Activated naive CD4-positive, alpha-beta T cell treated with anti-CD3 and anti-CD28 coated beads, Interleukin-2, amount 50 U/mL, for 16 hours (primary cell): ENCODE measurements at regions not wholly inside any gene's neighbourhood (a gene's known extent, or its start where the extent isn't known, plus 50 kb on each side); places are given as distances from the start of the nearest gene placed in this dataset.
"Not testable (repeated sequence)": the region's sequence is repeated elsewhere in the genome, so short reads cannot be mapped to it uniquely, and the experiment has no call there.

Source experiments
- DNase-seq: peaks from one replicate; pipeline ENCODE4 v3.0.0-alpha.2; 2020

DNA sequence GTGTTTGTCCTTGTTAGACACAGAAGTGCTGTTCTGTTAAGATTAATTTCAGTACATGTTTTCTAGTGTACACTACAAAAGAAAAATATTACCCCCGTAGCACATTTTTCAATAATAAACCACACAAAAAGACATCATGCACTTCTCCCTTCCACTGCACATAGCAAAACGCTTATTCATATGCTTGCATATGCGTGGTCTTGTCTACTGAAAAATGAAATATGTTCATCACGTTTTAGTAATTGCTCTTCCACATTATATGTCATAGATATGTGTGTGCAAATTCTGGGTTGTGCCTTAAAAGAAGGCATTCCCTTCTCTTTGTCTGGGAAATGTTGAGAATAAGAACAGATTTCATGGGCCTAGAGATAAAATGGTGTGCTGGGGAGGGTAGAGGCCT lies 353.9 kb downstream of the NSUN3 start:
- DNase-seq: no peak

DNA sequence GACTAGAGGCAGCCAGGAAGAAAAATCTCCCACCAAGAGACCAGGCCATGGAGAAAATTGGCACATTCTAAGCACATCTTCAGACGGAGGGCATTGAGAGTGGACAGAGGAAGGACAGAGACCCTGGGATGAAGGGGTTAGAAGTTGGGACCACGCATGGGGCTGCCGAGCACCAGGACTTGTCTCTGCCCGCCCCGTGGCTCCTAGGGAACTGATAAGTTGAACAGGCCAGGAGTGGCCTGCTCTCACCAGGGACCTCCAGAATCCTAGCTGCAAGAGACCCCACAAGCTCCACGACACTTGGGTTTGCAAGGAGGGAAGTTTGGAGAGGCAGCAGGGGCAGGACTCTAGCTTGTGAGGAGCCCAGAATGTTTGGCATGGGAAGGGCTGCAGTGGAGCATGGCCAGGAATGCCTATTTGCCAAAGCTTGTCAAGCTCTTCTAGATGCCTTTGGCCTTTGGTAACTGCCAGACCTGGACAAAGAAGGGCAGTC lies 355.1 kb downstream of the NSUN3 start:
- no peak for DNase-seq

DNA sequence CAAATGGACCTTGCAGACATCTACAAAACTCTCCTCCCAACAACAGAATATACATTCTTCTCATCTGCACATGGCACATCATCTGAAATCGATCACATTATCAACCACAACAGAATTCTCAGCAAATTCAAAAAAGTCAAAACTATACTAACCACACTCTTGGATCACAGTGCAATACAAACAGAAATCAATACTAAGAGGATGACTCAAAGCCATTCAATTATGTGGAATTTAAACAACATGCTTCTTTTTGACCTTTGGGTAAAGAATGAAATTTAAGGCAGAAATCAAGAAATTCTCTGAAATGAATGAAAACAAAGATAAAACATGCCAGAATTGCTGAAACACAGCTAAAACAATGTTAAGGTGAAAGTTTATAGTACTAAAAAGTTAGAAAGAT lies 358.1 kb downstream of the NSUN3 start:
- DNase-seq: no peak

DNA sequence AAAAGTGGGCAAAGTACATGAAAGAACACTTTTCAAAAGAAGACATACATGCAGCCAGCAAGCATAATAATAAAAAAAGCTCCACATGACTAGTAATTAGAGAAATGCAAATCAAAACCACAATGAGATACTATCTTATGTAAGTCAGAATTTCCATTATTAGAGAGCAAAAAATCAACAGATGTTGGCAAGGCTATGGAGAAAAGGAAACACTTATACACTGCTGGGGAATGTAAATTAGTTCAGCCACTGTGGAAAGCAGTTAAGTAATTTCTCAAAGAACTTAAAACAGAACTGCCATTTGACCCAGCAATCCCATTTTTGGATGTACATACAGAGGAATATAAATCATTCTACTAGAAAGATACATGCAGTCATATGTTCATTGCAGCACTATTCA lies 360.7 kb downstream of the NSUN3 start:
- no peak for DNase-seq

DNA sequence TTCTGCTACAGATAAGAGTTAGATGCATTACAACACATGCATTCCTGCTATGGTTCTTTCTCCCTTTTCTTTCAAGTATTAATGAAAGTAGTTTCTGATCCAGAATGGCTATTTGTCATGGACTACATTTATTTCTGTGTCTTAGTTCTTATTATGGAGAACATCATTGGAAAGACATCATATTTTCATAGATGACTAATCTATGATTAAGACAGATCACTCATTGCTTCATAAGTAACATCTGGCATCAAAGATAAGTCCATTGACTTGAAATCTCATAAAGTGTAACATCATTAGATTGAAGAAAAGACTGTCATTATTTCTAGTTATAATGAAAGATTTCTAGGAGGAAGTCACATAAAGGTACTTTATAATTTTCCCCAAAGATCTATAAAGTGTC lies 366.7 kb downstream of the NSUN3 start:
- no peak for DNase-seq

DNA sequence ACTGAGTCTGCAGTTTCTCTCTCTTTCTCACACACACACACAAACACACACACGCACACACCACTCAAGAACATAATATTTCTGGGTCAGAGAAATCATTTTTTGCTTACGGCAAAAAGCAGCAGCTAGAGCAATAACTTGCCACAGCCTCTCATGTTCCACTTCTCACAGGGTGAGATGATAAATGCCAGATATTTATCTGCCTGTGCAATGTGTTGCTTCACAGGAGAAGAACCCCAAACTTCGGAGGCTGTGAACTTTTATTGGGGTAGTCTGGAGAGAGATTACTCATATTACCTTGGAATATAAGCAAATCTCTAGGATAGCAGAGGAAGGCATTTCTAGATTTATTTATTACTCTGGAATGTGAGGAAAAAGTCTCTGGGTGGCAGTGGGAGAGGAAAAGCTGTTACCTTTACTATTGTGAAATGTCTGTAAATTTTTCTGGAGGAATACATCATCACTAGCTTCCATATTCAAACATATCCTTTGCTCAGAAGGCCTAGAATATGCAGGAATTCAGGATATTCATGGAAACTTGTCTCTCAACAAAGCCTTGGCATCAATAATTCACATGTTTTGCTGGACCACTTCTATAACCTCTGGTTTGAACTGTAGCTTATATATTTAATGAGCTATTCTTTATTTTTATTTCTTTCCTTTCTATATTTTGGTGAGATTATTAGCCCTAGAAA lies 369.2 kb downstream of the NSUN3 start:
- DNase-seq: no peak

DNA sequence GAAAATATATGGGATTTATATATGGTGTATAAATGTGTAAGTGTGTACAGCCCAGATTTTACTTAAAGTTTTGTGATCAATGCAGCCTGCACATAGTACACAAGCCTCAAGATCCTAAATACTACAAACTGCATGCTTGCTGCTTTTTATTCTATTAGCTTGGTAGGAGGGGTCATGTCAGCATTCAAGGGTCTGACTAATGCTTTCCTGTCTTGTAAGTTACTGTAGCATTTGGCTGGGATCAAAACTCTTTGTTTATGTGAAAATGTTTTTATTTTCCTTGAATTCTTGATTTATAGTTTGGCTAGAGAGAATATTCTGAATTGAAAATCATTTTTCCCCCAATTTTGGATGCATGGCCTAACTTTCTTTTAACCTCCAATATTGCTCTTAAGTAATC lies 370.9 kb downstream of the NSUN3 start:
- DNase-seq: no peak

DNA sequence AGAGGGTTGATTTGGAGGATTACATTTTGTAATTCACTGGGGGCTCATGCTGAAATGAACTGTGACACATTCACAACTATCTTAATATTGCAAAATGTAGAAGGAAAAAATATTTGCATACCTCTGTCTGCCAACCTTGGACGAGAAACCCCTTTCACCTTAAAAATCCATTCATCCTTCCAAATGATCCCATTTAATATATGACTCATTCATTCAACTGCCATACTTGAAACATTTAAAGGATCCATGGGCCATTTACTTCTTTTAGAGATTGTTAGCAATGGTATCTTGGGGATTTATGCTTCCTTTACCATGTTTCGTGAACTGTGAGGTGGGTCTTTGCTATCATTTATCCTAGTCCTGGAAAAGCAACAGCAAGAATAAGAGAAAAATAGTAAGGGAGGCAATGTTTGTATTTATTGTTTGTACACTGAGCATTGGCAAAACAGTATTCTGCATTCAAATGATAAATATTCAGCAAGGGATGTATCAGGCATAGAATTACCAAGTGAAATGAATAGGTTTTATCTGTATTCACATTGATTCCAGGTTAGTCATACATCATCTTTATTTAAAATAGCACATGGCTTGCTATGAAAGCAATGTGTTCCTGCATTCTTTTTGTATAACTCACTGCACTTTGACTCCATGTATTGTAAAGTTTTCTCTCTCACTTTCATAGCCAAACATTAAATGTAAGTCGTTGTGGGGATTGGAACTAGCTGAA lies 378.1 kb downstream of the NSUN3 start:
- no peak for DNase-seq

DNA sequence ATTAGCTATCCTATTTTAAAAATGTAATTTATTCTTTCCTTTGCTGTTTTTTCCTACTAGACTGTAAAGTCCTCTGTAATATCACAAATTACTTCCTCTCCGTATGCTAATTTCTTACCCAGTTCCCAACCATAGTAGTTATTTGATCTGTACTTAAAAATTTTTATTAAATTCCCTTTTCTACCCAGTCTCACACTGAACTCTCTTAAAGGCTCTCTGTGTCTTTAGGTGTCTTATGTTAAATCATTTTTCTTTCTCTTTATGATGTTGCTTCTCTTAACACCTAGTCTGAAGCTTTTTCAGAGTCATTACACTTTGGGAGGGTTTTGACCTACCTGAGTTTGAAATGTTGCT lies 378.6 kb downstream of the NSUN3 start:
- DNase-seq: no peak

DNA sequence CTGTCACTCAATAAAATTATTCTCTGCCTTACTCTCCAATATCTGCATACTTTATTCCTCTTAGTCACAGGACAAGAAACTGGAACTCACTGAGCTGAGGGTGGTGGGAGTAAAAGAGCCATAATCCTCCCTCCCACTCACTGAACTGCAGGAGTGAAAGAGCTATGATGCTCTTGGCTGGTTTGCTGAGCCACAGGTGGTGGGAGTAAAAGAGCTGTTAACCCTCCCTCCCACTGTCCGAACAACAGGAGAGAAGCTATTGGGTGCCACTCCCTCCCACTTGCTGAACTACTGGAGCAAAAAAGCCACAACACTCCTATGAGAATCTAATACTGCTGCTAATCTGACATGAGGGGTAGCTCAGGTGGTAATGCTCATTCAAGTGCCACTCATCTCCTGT lies 391.0 kb downstream of the NSUN3 start:
- no peak for DNase-seq

DNA sequence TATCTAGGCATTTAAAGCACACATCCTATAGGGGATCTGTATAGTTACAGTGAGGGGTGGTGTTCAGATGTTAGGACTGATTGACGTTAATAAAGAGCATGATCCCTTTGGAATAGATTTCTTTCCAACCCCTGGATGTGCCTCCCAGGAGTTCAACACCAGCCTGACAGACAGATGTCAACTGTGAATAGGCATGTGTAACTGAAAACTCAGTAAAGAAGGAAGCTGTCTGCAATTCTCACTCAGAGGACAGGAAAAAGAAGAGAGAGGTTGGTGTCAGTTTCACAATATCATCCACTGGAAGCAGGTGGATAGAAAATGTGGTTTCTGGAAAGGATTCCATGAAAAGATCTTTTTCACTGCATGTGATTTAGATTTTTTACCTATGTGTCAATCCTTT lies 396.3 kb downstream of the NSUN3 start:
- no peak for DNase-seq

DNA sequence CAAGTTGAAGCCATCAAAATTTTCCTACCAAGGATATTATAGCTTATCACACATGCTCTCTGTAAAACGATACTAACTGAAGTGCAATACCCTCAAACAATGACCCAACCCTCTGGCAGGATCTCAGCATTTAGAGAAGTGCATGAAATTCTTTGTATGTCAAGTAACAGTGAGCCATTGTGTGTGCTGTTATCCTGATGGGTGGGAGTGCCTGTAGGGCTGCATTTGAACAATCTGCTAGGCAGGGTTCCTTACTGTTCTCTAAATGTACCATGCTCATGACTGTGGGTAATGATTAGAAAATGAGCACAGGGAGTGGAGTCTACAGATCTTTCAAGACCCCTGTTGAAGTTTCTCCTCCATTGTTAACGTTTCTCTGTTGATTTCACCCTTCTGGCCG lies 398.1 kb downstream of the NSUN3 start:
- no peak for DNase-seq

DNA sequence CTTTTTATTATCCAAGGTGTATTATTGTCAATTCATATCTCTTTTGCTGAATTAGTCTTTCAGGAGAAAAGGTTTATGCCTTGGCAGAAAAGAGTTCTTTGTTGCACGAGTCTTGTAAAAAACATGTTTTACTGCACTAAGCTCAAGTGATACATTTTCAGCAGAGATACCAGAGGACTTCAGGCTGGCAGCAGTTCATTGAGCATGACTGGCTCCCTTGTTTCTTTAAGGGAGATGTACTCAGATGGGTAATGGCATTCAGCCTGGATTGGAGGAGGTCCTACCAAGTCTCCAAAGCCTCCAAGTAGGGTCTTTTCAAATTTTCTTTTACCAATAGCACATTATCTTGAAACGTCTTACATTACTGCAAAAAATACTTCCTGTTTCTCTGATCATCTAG lies 400.1 kb downstream of the NSUN3 start:
- no peak for DNase-seq

DNA sequence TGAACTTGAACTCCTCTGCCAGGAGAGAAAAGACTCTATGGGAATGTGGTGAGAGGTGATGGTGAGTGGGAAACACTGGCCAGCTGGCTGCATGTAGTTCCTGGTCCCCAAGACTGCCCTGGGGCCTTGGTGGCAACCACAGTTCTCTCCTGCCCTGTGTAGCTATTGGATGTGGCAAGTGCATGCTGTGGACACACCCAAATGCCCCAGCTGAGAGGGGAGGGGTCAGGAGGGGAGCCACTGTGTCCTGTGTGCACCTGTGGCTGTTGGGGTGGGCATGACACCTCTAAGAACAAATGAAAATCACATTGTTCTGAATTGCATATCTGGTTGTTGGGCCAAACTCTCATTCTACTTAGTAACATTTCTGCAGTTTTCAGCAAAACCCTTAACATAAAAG lies 409.6 kb downstream of the NSUN3 start:
- no peak for DNase-seq

DNA sequence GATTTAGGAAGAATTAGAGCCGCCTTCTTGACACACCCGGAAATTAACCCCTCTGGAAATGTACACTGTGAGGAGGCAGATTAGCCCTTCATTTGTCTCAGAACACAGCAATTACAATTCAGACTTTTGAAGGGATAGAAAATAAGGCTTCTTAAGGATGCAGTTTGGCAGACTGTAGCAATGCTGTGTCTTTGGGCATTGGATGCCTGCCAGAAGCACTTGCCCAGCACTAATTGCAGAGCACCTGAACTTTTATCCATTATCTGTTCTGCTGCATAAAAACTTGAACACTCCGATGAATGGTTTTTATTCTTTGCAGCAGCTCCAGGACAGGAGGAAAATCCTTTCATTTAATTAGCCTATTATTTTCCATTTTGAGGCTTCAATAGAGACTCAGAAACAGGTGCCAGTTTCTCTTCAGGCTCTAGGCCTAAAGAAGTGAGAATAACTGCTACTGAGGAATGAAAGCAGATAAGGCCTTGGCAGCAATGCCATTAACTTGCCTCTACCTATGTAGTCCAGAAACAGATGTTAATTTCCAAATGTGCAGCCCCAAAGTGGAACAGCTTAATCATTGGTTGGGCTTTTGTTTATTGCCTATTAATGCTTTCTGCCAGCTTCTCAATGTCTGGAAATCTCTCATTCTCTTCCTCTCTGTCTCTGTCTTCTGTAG lies 418.5 kb downstream of the NSUN3 start:
- DNase-seq: no peak

DNA sequence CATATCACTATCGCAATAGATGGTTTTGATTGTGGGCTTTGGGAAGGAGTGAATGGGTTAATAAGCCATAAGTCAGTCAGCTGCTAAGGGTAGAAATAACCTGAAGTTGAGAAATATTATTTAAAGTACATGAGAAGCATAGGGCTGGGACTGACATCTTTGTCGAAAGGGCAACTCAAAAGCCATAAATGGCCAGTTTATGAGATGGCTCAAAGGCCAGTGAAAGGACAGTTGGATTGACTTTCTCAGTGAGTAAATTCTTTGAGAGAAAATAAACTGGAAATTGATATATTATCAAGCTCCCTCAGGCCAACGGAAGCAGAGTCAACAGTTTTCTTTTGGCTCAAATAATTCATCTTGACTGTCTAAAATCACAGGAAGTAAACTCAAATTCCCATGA lies 419.8 kb downstream of the NSUN3 start:
- no peak for DNase-seq

DNA sequence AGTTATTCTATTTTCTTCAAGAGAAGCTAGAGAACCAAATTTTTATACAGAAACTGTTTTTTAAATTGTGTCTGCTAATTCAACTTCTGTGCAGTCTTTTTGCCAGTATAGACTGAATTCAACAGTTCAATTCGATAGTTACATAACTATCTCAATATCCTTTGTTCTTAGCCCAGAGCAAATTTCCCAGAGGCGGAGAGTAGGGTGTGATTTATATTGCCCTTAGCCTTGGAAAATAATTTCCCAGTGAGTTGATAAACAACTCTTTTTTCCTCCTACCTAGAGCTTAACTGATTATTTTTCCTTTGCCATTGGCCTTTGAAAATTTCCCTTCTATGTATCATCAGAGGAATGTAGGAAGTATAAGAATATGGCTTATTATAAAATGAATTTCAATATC lies 420.5 kb downstream of the NSUN3 start:
- DNase-seq: no peak

DNA sequence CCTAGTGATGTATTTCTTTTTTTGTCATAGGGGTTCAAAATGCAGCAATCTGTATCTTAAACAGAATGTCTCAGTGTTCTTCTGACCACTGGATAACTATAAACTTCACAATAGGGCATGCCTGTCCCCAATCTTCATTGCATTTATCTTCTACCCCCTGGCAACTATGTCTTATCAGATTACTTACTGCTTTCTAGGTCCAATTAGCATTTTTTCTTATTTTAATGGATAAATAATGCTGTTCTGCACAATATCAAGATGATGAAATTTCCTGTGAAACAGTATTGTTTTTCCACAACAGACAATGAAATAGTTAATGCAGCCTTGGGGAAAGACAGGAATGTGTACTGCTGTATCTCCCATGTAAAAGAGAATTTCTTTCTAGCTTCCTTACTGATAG lies 432.1 kb downstream of the NSUN3 start:
- no peak for DNase-seq

DNA sequence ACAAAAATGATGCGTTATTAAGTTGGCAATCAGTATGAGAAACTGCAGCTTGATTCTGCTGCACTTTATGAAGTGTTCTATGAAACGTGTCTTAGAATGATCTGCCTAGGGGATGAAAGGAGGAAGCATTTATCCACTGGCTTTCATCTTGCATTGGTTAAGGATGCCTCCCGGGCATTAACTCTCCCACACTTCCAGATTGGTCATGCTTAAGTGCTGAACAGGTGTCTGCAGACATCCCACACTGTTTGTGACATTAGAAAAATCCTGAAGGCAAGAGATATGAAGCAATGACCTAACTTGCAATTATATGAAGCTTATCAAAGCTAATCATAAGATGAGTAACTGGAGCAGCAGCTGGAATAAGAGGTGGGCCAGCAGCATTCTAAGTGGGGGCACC lies 437.3 kb downstream of the NSUN3 start:
- no peak for DNase-seq

DNA sequence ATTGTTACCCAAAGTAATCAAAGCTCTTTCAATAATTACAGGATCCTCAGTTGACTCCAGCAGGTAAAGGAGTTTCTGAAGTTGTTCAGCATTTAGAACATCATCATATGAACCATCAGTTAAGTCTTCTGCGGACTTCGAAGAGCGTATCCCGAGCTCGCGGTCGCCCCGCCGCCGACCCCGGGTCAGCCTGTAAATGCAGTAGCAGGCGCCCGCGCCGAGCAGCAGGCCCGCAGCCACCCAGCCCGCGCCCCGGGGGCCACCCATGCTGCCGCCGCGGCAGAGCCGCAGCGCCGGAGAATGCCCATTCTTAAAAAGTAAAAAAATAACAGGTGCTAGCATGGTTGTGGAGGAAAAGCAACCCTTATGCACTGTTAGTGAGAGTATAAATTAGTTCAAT lies 444.5 kb downstream of the NSUN3 start:
- not testable (repeated sequence) for DNase-seq

DNA sequence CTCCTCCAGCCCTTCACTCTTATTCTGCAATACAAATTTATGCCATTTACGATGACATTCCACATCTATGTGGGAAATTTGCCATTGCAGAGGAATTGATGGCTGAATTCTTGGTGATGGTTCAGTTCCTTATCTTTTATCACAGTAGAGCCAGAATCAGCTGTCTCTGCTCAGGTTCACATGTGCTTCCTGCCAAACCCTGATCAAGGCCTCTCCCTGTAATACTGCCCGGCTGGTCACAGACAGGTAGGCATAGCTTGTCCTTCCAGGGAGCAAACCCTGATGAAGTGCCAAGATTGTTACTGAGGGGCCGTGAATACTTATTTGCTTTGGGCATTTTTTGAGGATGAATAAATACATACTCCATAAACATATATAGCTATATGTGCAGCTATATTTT lies 450.0 kb downstream of the NSUN3 start:
- DNase-seq: no peak

DNA sequence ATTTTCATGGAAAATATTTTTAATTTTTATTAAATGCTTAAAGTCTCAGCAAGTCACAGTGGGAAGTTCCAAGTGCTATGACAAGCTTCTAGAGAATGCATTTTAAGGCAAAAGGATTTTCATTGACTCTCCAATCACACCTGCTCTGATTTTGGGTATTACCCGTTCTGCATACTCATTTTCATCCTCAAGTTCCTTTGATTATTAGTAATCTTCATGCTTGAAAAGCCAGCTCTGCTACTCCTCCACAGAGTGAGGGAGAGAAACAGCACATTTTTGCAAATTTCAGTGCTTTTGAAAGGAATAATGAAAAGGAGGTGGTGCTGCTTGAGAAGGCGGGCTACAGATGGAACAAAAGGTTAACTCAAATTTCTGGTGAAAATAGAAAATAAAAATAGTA lies 450.7 kb downstream of the NSUN3 start:
- no peak for DNase-seq

DNA sequence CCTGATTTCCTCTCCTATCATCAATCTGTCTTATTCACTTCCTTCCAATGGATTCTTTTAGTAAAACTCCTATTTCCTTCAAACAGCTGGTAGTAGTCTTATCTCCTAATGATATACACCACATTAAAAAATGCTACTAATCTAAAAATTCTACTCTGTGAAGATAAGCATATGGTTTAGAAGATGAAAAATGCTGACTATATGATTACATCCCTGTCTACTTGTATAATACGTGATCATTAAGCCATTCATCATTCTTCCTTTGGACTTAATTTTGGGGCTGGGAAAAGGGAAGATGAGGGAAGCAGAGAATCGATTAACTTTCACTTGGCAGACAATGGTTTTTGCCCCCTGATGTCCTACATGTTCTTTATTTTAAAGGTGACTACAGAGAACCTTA lies 453.1 kb downstream of the NSUN3 start:
- DNase-seq: no peak

DNA sequence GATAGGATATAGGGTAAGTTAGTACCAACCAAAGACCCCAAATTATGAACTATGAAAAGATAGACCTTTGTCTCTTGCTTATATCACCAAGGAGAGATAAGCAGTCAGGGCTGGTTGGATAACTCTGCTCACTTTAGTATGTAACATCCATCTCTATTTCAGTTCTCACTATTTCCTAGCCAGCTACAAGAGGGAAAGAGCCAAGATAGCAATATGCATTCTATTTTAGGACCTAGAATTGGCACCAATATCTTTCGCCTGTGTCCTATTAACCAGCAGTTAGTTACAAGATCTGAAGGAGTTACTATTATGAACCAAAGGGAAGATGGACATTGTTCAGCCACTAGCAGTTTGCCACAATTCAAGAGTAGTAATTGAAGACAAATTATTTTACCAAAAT lies 457.5 kb downstream of the NSUN3 start:
- DNase-seq: no peak
